K562 (cell line): ENCODE measurements at regions not wholly inside any gene's neighbourhood (a gene's known extent, or its start where the extent isn't known, plus 50 kb on each side); places are given as distances from the start of the nearest gene placed in this dataset.

Experiments
- CBFA2T2 ChIP-seq: fragments of 450-650 bp; conservative IDR thresholded peaks from 2 replicates; pipeline ENCODE4 v1.6.1; 2017; ENCODE audit warnings: mild to moderate bottlenecking
- CHD4 ChIP-seq: fragments of 200-600 bp; sonication (generic); IDR thresholded peaks from 3 replicates; pipeline ENCODE4 v1.6.1; 2012; ENCODE audit warnings: low read depth, mild to moderate bottlenecking, mixed read lengths, low read length, inconsistent platforms; ENCODE audit not compliant: insufficient read depth, insufficient replicate concordance, poor library complexity, severe bottlenecking
- DNMT1 ChIP-seq: fragments of 450-650 bp; IDR thresholded peaks from 2 replicates; pipeline ENCODE4 v1.6.1; 2016; ENCODE audit warnings: antibody characterized with exemption, mild to moderate bottlenecking
- ETS1 ChIP-seq: conservative IDR thresholded peaks from 2 replicates; pipeline ENCODE4 v1.6.1; 2011; ENCODE audit warnings: low read depth, mild to moderate bottlenecking, low read length; ENCODE audit not compliant: control insufficient read depth
- ETS2 ChIP-seq: IDR thresholded peaks from 2 replicates; pipeline ENCODE4 v1.6.1; 2016; ENCODE audit warnings: borderline replicate concordance, missing genetic modification characterization, mild to moderate bottlenecking, moderate library complexity, missing compliant biosample characterization; ENCODE audit not compliant: poor library complexity, severe bottlenecking
- MCM2 ChIP-seq: fragments of 450-650 bp; IDR thresholded peaks from 2 replicates; pipeline ENCODE4 v1.6.1; 2017; ENCODE audit warnings: low read depth, mild to moderate bottlenecking
- MCM7 ChIP-seq, 2 experiments: fragments of 450-650 bp; IDR thresholded peaks; 2 replicates each; pipeline ENCODE4 v1.6.1; 2016 to 2018
- MEIS2 ChIP-seq: fragments of 450-650 bp; IDR thresholded peaks from 2 replicates; pipeline ENCODE4 v1.6.1; 2014; ENCODE audit warnings: mild to moderate bottlenecking; ENCODE audit not compliant: partially characterized antibody
- MYC ChIP-seq, 2 experiments: fragments of 250-450 bp in 1 of 2; sonication (Bioruptor Pico) in 1 of 2; IDR thresholded peaks; 2 replicates each; pipeline versions ENCODE4 v1.5.1 to v1.6.1; 2012 to 2021; ENCODE audit warnings: low read depth in 2 of 2, borderline replicate concordance in 1 of 2, improper control_type of control experiment in 1 of 2, low read length in 1 of 2, mild to moderate bottlenecking in 1 of 2, moderate library complexity in 1 of 2
- NR2F6 ChIP-seq: fragments of 450-650 bp; formaldehyde crosslinking; IDR thresholded peaks from 2 replicates; pipeline ENCODE4 v1.4.0; 2020; ENCODE audit warnings: mild to moderate bottlenecking
- RBM25 ChIP-seq: fragments of 200-400 bp; formaldehyde crosslinking; IDR thresholded peaks from 2 replicates; pipeline ENCODE4 v1.6.1; 2018; ENCODE audit warnings: low read length, low read depth, moderate library complexity; ENCODE audit not compliant: severe bottlenecking
- TBP ChIP-seq: optimal IDR thresholded peaks from 2 replicates; pipeline ENCODE3; 2011; ENCODE audit warnings: low read depth, low read length, improper control_type of control experiment
- YY1 ChIP-seq, 3 experiments: IDR thresholded peaks; 2 replicates each; pipeline ENCODE4 v1.6.1; 2011; ENCODE audit warnings: low read length in 2 of 3, mild to moderate bottlenecking in 2 of 3, moderate library complexity in 2 of 3, borderline replicate concordance in 1 of 3, control low read depth in 1 of 3, low read depth in 1 of 3; ENCODE audit not compliant: insufficient read depth in 3 of 3, insufficient replicate concordance in 2 of 3, control insufficient read depth in 1 of 3, insufficient read length in 1 of 3; ENCODE audit errors: extremely low read depth in 1 of 3
- ZNF253 ChIP-seq: fragments of 250-450 bp; sonication (Bioruptor Pico); conservative IDR thresholded peaks from 2 replicates; pipeline ENCODE4 v1.6.1; 2021; ENCODE audit warnings: mild to moderate bottlenecking
- ZNF584 ChIP-seq: fragments of 200-800 bp; sonication (Bioruptor generic); IDR thresholded peaks from 2 replicates; pipeline ENCODE4 v1.6.1; 2016; ENCODE audit warnings: low read depth, mild to moderate bottlenecking, missing genetic modification characterization, missing compliant biosample characterization
- TF ChIP-seq, protein P1 (sequence below): fragments of 450-650 bp; IDR thresholded peaks from 2 replicates; pipeline ENCODE4 v1.6.1; 2016; ENCODE audit warnings: missing biosample characterization, missing genetic modification characterization
- TF ChIP-seq, protein P2 (sequence below): fragments of 450-650 bp; IDR thresholded peaks from 2 replicates; pipeline ENCODE4 v1.6.1; 2018; ENCODE audit not compliant: partially characterized antibody

DNA sequence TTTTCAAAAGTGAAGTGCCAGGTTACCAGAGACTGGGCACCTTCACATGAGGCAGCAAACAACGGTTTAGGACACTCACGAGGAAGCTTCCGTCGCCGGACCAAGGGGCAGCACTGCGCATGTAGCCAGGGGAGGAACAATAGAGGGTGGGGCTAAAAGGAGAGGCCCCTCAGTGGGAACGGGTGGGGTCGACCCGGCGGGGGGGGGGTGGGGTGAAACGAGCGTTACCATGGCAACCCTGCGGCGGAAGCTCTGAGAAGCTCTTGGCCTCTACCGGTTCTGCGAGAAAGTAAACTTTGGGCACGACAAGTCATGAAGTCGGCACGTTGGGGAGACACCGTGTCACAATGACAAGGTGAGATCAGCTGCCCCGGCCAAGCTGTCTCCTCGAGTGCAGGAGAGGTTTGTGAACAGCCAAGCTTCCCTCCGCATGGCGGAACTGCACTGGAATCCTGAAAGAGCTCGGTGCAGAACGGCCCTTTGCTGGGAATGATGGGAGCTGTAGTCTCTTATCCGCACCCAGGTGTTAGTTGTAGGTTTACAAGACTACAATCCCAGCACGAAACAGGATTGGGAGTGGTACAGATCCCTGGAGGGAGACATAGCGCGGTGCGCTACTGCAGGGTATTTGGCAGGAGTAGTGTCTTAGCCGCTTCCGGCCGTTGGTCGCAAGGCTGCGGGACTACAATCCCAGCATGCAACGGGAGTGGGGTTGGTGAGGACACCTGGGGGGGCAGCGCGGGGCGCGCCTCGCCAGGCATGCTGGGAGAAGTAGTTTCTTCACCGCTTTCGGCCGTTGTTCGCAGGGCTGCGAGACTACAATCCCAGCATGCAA, 72.8 kb upstream of the ZNF722 start (continued):
- TF ChIP-seq, protein P1, sequence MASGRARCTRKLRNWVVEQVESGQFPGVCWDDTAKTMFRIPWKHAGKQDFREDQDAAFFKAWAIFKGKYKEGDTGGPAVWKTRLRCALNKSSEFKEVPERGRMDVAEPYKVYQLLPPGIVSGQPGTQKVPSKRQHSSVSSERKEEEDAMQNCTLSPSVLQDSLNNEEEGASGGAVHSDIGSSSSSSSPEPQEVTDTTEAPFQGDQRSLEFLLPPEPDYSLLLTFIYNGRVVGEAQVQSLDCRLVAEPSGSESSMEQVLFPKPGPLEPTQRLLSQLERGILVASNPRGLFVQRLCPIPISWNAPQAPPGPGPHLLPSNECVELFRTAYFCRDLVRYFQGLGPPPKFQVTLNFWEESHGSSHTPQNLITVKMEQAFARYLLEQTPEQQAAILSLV (tag), result no peak
- TF ChIP-seq ZNF584 (CRISPR knock-in tag) (peak; percentile 72; the same call in 1 of the 2 replicates), ETS2 (tag) (no peak), MEIS2 (no peak), CHD4 (no peak), NR2F6 (CRISPR knock-in tag) (no peak), DNMT1 (no peak), MCM2 (no peak), ZNF253 (CRISPR knock-in tag) (no peak), CBFA2T2 (no peak), TBP (no peak), ETS1 (peak; percentile 66; the same call in 1 of the 2 replicates), MCM7 (IDR thresholded peaks at IDR 0.05) (no peak), YY1 (IDR thresholded peaks at IDR 0.05; ENCODE audit: borderline replicate concordance in 1 of 3, control insufficient read depth in 1 of 3, extremely low read depth in 1 of 3, insufficient read depth in 3 of 3, insufficient read length in 1 of 3, insufficient replicate concordance in 2 of 3, low read depth in 1 of 3, low read length in 2 of 3) (no peak), MYC (IDR thresholded peaks at IDR 0.05; ENCODE audit: low read depth, low read length) (no peak), MYC (CRISPR knock-in tag; IDR thresholded peaks at IDR 0.05; ENCODE audit: borderline replicate concordance, low read depth) (no peak), RBM25 (no peak)
- TF ChIP-seq, protein P2, sequence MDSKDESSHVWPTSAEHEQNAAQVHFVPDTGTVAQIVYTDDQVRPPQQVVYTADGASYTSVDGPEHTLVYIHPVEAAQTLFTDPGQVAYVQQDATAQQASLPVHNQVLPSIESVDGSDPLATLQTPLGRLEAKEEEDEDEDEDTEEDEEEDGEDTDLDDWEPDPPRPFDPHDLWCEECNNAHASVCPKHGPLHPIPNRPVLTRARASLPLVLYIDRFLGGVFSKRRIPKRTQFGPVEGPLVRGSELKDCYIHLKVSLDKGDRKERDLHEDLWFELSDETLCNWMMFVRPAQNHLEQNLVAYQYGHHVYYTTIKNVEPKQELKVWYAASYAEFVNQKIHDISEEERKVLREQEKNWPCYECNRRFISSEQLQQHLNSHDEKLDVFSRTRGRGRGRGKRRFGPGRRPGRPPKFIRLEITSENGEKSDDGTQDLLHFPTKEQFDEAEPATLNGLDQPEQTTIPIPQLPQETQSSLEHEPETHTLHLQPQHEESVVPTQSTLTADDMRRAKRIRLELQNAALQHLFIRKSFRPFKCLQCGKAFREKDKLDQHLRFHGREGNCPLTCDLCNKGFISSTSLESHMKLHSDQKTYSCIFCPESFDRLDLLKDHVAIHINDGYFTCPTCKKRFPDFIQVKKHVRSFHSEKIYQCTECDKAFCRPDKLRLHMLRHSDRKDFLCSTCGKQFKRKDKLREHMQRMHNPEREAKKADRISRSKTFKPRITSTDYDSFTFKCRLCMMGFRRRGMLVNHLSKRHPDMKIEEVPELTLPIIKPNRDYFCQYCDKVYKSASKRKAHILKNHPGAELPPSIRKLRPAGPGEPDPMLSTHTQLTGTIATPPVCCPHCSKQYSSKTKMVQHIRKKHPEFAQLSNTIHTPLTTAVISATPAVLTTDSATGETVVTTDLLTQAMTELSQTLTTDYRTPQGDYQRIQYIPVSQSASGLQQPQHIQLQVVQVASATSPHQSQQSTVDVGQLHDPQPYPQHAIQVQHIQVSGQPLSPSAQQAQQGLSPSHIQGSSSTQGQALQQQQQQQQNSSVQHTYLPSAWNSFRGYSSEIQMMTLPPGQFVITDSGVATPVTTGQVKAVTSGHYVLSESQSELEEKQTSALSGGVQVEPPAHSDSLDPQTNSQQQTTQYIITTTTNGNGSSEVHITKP, result no peak
